Stimulated activated naive CD8-positive, alpha-beta T cell treated with anti-CD3 and anti-CD28 coated beads, Interleukin-15, Interleukin-2, amounts not matched to agents 100 ng/mL and 50 ng/mL, for 24 hours (primary cell): ENCODE measurements at regions not wholly inside any gene's neighbourhood (a gene's known extent, or its start where the extent isn't known, plus 50 kb on each side); places are given as distances from the start of the nearest gene placed in this dataset.

ENCODE experiments used
- H3K27ac Mint-ChIP-seq: one replicate; pipeline ENCODE4 v1.8.0; 2021; ENCODE audit warnings: mild to moderate bottlenecking, mixed read lengths
- H3K27me3 Mint-ChIP-seq: one replicate; pipeline ENCODE4 v1.8.0; 2021; ENCODE audit warnings: mixed read lengths
- H3K36me3 Mint-ChIP-seq: one replicate; pipeline ENCODE4 v1.8.0; 2021; ENCODE audit warnings: low read depth, mixed read lengths
- H3K4me1 Mint-ChIP-seq: one replicate; pipeline ENCODE4 v1.8.0; 2021; ENCODE audit warnings: low read depth, mixed read lengths
- H3K4me3 Mint-ChIP-seq: one replicate; pipeline ENCODE4 v1.8.0; 2021; ENCODE audit warnings: mild to moderate bottlenecking, mixed read lengths
- H3K9me3 Mint-ChIP-seq: one replicate; pipeline ENCODE4 v1.8.0; 2021; ENCODE audit warnings: mixed read lengths

- H3K4me3 Mint-ChIP-seq, result peak overlapping the region; percentile 70
- H3K4me1 Mint-ChIP-seq, result peaks cover 65% of the 10 kb centered on the region
- H3K27me3 Mint-ChIP-seq, result no peaks in the 10 kb centered on the region
- H3K36me3 Mint-ChIP-seq, result peaks cover 25% of the 10 kb centered on the region
- H3K27ac Mint-ChIP-seq, result peak overlapping the region; percentile 96
- no peaks in the 10 kb centered on the region for H3K9me3 Mint-ChIP-seq
These were observed 325.4 kb downstream of the ZEB2 start for GRCh38 chr2:144194326-144195071.

GRCh38 chr2:144190908-144191605 is 328.9 kb downstream of the ZEB2 start:
- no peak overlapping the region for H3K27ac Mint-ChIP-seq
- H3K4me1 Mint-ChIP-seq, result peaks cover 56% of the 10 kb centered on the region
- H3K27me3 Mint-ChIP-seq, result no peaks in the 10 kb centered on the region
- H3K9me3 Mint-ChIP-seq, result no peaks in the 10 kb centered on the region
- no peak overlapping the region for H3K4me3 Mint-ChIP-seq
- H3K36me3 Mint-ChIP-seq, result peaks cover 16% of the 10 kb centered on the region

- Mint-ChIP-seq H3K27ac (peak overlapping the region; percentile 92), H3K36me3 (peaks cover 13% of the 10 kb centered on the region), H3K9me3 (peaks cover under 1% of the 10 kb centered on the region), H3K27me3 (no peaks in the 10 kb centered on the region), H3K4me1 (peaks cover 70% of the 10 kb centered on the region), H3K4me3 (peak overlapping the region; percentile 47)
These were observed 336.2 kb downstream of the ZEB2 start for GRCh38 chr2:144183727-144184126.

- Mint-ChIP-seq H3K9me3 (peaks cover 9% of the 10 kb centered on the region), H3K27me3 (no peaks in the 10 kb centered on the region), H3K4me1 (peaks cover 53% of the 10 kb centered on the region), H3K36me3 (peaks cover 18% of the 10 kb centered on the region), H3K27ac (no peak overlapping the region), H3K4me3 (no peak overlapping the region)
These were observed 338.9 kb downstream of the ZEB2 start for GRCh38 chr2:144181001-144181400.

GRCh38 chr2:144180131-144180530 is 339.8 kb downstream of the ZEB2 start:
- H3K27ac Mint-ChIP-seq, result no peak overlapping the region
- no peak overlapping the region for H3K4me3 Mint-ChIP-seq
- H3K9me3 Mint-ChIP-seq, result peaks cover 9% of the 10 kb centered on the region
- H3K36me3 Mint-ChIP-seq, result peaks cover 18% of the 10 kb centered on the region
- H3K4me1 Mint-ChIP-seq, result peaks cover 44% of the 10 kb centered on the region
- no peaks in the 10 kb centered on the region for H3K27me3 Mint-ChIP-seq

GRCh38 chr2:144170179-144170578 is 349.7 kb downstream of the ZEB2 start:
- Mint-ChIP-seq H3K9me3 (peaks cover 4% of the 10 kb centered on the region), H3K27me3 (no peaks in the 10 kb centered on the region), H3K4me3 (no peak overlapping the region), H3K36me3 (peaks cover 22% of the 10 kb centered on the region), H3K4me1 (no peaks in the 10 kb centered on the region), H3K27ac (no peak overlapping the region)

GRCh38 chr2:144166743-144167142 is 353.2 kb downstream of the ZEB2 start:
- no peak overlapping the region for H3K27ac Mint-ChIP-seq
- no peak overlapping the region for H3K4me3 Mint-ChIP-seq
- H3K9me3 Mint-ChIP-seq, result no peaks in the 10 kb centered on the region
- H3K4me1 Mint-ChIP-seq, result peaks cover 8% of the 10 kb centered on the region
- H3K36me3 Mint-ChIP-seq, result no peaks in the 10 kb centered on the region
- H3K27me3 Mint-ChIP-seq, result no peaks in the 10 kb centered on the region

GRCh38 chr2:144165599-144166250 is 354.2 kb downstream of the ZEB2 start:
- Mint-ChIP-seq H3K4me3 (no peak overlapping the region), H3K36me3 (no peaks in the 10 kb centered on the region), H3K27ac (no peak overlapping the region), H3K27me3 (no peaks in the 10 kb centered on the region), H3K9me3 (no peaks in the 10 kb centered on the region), H3K4me1 (peaks cover 14% of the 10 kb centered on the region)

GRCh38 chr2:144163592-144163991 is 356.3 kb downstream of the ZEB2 start:
- Mint-ChIP-seq H3K27ac (no peak overlapping the region), H3K9me3 (no peaks in the 10 kb centered on the region), H3K27me3 (no peaks in the 10 kb centered on the region), H3K36me3 (peaks cover 8% of the 10 kb centered on the region), H3K4me1 (peaks cover 14% of the 10 kb centered on the region), H3K4me3 (no peak overlapping the region)

- peaks cover 14% of the 10 kb centered on the region for H3K4me1 Mint-ChIP-seq
- no peaks in the 10 kb centered on the region for H3K27me3 Mint-ChIP-seq
- H3K36me3 Mint-ChIP-seq, result peaks cover 8% of the 10 kb centered on the region
- no peak overlapping the region for H3K4me3 Mint-ChIP-seq
- H3K9me3 Mint-ChIP-seq, result no peaks in the 10 kb centered on the region
- H3K27ac Mint-ChIP-seq, result no peak overlapping the region
These were observed 357.3 kb downstream of the ZEB2 start for GRCh38 chr2:144162652-144163051.

- Mint-ChIP-seq H3K36me3 (peaks cover 8% of the 10 kb centered on the region), H3K9me3 (no peaks in the 10 kb centered on the region), H3K4me1 (peaks cover 14% of the 10 kb centered on the region), H3K27me3 (no peaks in the 10 kb centered on the region), H3K27ac (no peak overlapping the region), H3K4me3 (no peak overlapping the region)
These were observed 358.9 kb downstream of the ZEB2 start for GRCh38 chr2:144161061-144161460.

GRCh38 chr2:144159240-144159639 is 360.7 kb downstream of the ZEB2 start:
- no peak overlapping the region for H3K27ac Mint-ChIP-seq
- no peaks in the 10 kb centered on the region for H3K27me3 Mint-ChIP-seq
- H3K4me3 Mint-ChIP-seq, result no peak overlapping the region
- H3K4me1 Mint-ChIP-seq, result peaks cover 14% of the 10 kb centered on the region
- no peaks in the 10 kb centered on the region for H3K9me3 Mint-ChIP-seq
- peaks cover 8% of the 10 kb centered on the region for H3K36me3 Mint-ChIP-seq

GRCh38 chr2:144158096-144158495 is 361.8 kb downstream of the ZEB2 start:
- Mint-ChIP-seq H3K4me3 (no peak overlapping the region), H3K36me3 (peaks cover 8% of the 10 kb centered on the region), H3K9me3 (no peaks in the 10 kb centered on the region), H3K27me3 (no peaks in the 10 kb centered on the region), H3K27ac (no peak overlapping the region), H3K4me1 (peaks cover 10% of the 10 kb centered on the region)

GRCh38 chr2:144156736-144157640 is 362.9 kb downstream of the ZEB2 start:
- Mint-ChIP-seq H3K27me3 (no peaks in the 10 kb centered on the region), H3K36me3 (peaks cover 8% of the 10 kb centered on the region), H3K27ac (no peak overlapping the region)

More at GRCh38 chr2:144156736-144157640, 362.9 kb downstream of the ZEB2 start:
- H3K4me3 Mint-ChIP-seq, result no peak overlapping the region
- no peaks in the 10 kb centered on the region for H3K9me3 Mint-ChIP-seq
- H3K4me1 Mint-ChIP-seq, result peaks cover 9% of the 10 kb centered on the region
